NB4 (cell line): ENCODE measurements at regions not wholly inside any gene's neighbourhood (a gene's known extent, or its start where the extent isn't known, plus 50 kb on each side); places are given as distances from the start of the nearest gene placed in this dataset.

ENCODE experiments used
- CTCF ChIP-seq: IDR thresholded peaks from one replicate; pipeline ENCODE4 v1.5.1; 2012; ENCODE audit warnings: low read depth, low read length
- POLR2A ChIP-seq: IDR thresholded peaks from 2 replicates; pipeline ENCODE4 v1.6.1; 2011; ENCODE audit warnings: mild to moderate bottlenecking; ENCODE audit not compliant: insufficient read length; ENCODE audit errors: extremely low read depth

- TF ChIP-seq POLR2A = no peak
- no peak for TF ChIP-seq CTCF
Measured at GRCh38 chr9:107102011-107102410, 181.1 kb upstream of the RAD23B start.
